K562 (cell line): ENCODE measurements at regions not wholly inside any gene's neighbourhood (a gene's known extent, or its start where the extent isn't known, plus 50 kb on each side); places are given as distances from the start of the nearest gene placed in this dataset.

Source experiments
- ATAC-seq: fragments of 200-7000 bp; cut with Tn5 transposase; 3 replicates; pipeline ENCODE4 v1.9.1; 2020; ENCODE audit warnings: moderate library complexity
- BruUV-seq: library from RNA; stranded (reverse); fragments of 400-500 nt; replicated peaks from 2 replicates; lab custom pipeline; 2021; lab: Mats Ljungman, UMichigan
- CTCF ChIA-PET: fragments of 300-600 bp; formaldehyde crosslinking; extraction: SDS; loops from one replicate; lab custom pipeline; 2021; ENCODE audit warnings: low intra/inter-chr PET ratio; lab: Yijun Ruan, JAX
- POLR2A ChIA-PET: fragments of 300-600, 350-650 bp; sonication (Branson Sonifier 250); formaldehyde crosslinking; extraction: SDS; loops from one replicate; lab custom pipeline; 2021; ENCODE audit warnings: antibody characterized with exemption, inconsistent platforms; lab: Yijun Ruan, JAX
- DNase-seq, 4 experiments: peaks; one replicate each; pipeline versions ENCODE4 v3.0.0 to v3.0.0-alpha.2; 2011 to 2018; ENCODE audit warnings: low spot score in 3 of 4, mixed read lengths in 3 of 4; ENCODE audit errors: extremely low read depth in 1 of 4
- FAIRE-seq: peaks from 2 replicates; lab custom pipeline; 2011; peaks lifted over from hg19 to GRCh38; lab: Jason Lieb, UNC
- H2AFZ ChIP-seq: 2 replicates; pipeline ENCODE4 v1.6.0; 2011; ENCODE audit warnings: low read depth, low read length, control low read depth, inconsistent platforms
- H3K27ac ChIP-seq: fragments of 200-600 bp; 3 replicates; pipeline ENCODE4 v1.8.0; 2011; ENCODE audit warnings: low read depth, mild to moderate bottlenecking, control low read depth, inconsistent platforms, low read length, moderate library complexity, mixed read lengths; ENCODE audit errors: extremely low read depth
- H3K27me3 ChIP-seq, 2 experiments: fragments of 300-600 bp in 1 of 2; 2 replicates in 1 of 2; 3 replicates in 1 of 2; pipeline versions ENCODE4 v1.6.0 to v1.8.0; 2011; ENCODE audit warnings: inconsistent platforms in 2 of 2, low read length in 2 of 2, mild to moderate bottlenecking in 1 of 2, mixed read lengths in 1 of 2, moderate library complexity in 1 of 2; ENCODE audit not compliant: control insufficient read depth in 2 of 2, insufficient read depth in 2 of 2
- H3K36me3 ChIP-seq: fragments of 300-600 bp; 3 replicates; pipeline ENCODE4 v1.8.0; 2011; ENCODE audit warnings: mild to moderate bottlenecking, low read length, inconsistent platforms; ENCODE audit not compliant: control insufficient read depth, insufficient read depth
- H3K4me1 ChIP-seq, 2 experiments: fragments of 200-600 bp in 1 of 2; replicated peaks in 1 of 2; 2 replicates in 1 of 2; 3 replicates in 1 of 2; pipeline versions ENCODE4 v1.5.1 to v1.8.0; 2011; ENCODE audit warnings: inconsistent platforms in 2 of 2, low read length in 2 of 2, mild to moderate bottlenecking in 1 of 2, mixed read lengths in 1 of 2, moderate library complexity in 1 of 2; ENCODE audit not compliant: control insufficient read depth in 2 of 2, insufficient read depth in 2 of 2
- H3K4me2 ChIP-seq: 2 replicates; pipeline ENCODE4 v1.6.1; 2011; ENCODE audit warnings: low read length, control low read depth, inconsistent platforms, mixed read lengths; ENCODE audit not compliant: insufficient read depth
- H3K4me3 ChIP-seq: fragments of 200-600 bp; sonication (generic), shearing (Covaris generic); 2 replicates; pipeline ENCODE4 v1.5.1; 2016; ENCODE audit warnings: control low read depth, inconsistent platforms
- H3K79me2 ChIP-seq: fragments of 200-600 bp; 3 replicates; pipeline ENCODE4 v1.8.0; 2011; ENCODE audit warnings: low read length, inconsistent platforms; ENCODE audit not compliant: control insufficient read depth, insufficient read depth
- H3K9ac ChIP-seq, 2 experiments: 2 replicates each; pipeline versions ENCODE4 v1.6.0 to v1.6.1; 2011; ENCODE audit warnings: low read depth in 2 of 2, low read length in 2 of 2, control low read depth in 1 of 2, inconsistent platforms in 1 of 2, mild to moderate bottlenecking in 1 of 2, mixed read lengths in 1 of 2; ENCODE audit not compliant: insufficient read depth in 1 of 2
- H3K9me1 ChIP-seq: one replicate; pipeline ENCODE4 v1.6.0; 2011; ENCODE audit warnings: inconsistent platforms, mild to moderate bottlenecking, low read length, moderate library complexity; ENCODE audit not compliant: control insufficient read depth, insufficient read depth
- H3K9me3 ChIP-seq: replicated peaks from 2 replicates; pipeline ENCODE4 v1.5.1; 2011; ENCODE audit warnings: low read depth, low read length, inconsistent platforms; ENCODE audit not compliant: control insufficient read depth, insufficient read depth
- H4K20me1 ChIP-seq: replicated peaks from 2 replicates; pipeline ENCODE4 v1.6.1; 2011; ENCODE audit warnings: low read length, inconsistent platforms, mixed read lengths; ENCODE audit not compliant: control insufficient read depth, insufficient read depth
- BRCA1 ChIP-seq, 2 experiments: fragments of 450-650 bp in 1 of 2; sonication (generic) in 1 of 2; formaldehyde crosslinking in 1 of 2; IDR thresholded peaks; 2 replicates each; pipeline versions ENCODE4 v1.5.0 to v1.6.1; 2017 to 2020; ENCODE audit warnings: mild to moderate bottlenecking in 1 of 2, missing genetic modification reagents in 1 of 2
- GTF2F1 ChIP-seq: IDR thresholded peaks from 2 replicates; pipeline ENCODE4 v1.6.1; 2011; ENCODE audit warnings: low read depth, low read length, improper control_type of control experiment
- LARP7 ChIP-seq: fragments of 450-650 bp; IDR thresholded peaks from 2 replicates; pipeline ENCODE4 v1.6.1; 2016
- STAG1 ChIP-seq: sonication (generic); formaldehyde crosslinking; IDR thresholded peaks from 2 replicates; pipeline ENCODE4 v1.5.0; 2020; ENCODE audit warnings: missing genetic modification reagents, borderline replicate concordance
- TEAD2 ChIP-seq: fragments of 450-650 bp; IDR thresholded peaks from 2 replicates; pipeline ENCODE4 v1.6.1; 2016; ENCODE audit warnings: missing genetic modification characterization, control low read depth, missing compliant biosample characterization
- ZNF143 ChIP-seq: sonication (generic); formaldehyde crosslinking; IDR thresholded peaks from 2 replicates; pipeline ENCODE4 v1.9.0; 2022; ENCODE audit warnings: mild to moderate bottlenecking, missing genetic modification reagents
- WGBS: fragments of 100-300 bp; shearing (Covaris generic); methylation state at CpG from one replicate; pipeline ENCODE4 v1.1.6; 2016; ENCODE audit warnings: low coverage, mixed read lengths; ENCODE audit not compliant: insufficient coverage; ENCODE audit errors: missing lambda C conversion rate; 5-methylcytosine and 5-hydroxymethylcytosine counted together
- in situ Hi-C: fragments of 300-500 bp; cut with MboI; formaldehyde crosslinking; loops from 4 replicates; pipeline ENCODE4 v1.15.0; 2018; ENCODE audit warnings: inconsistent platforms, mixed read lengths
- intact Hi-C: fragments of 100-400 bp; cut with micrococcal nuclease; formaldehyde crosslinking; loops from 2 replicates; pipeline ENCODE4 v1.14.2; 2022
- TF ChIP-seq, protein P1 (sequence below): sonication (generic); formaldehyde crosslinking; IDR thresholded peaks from 2 replicates; pipeline ENCODE4 v1.8.1; 2022; ENCODE audit warnings: missing genetic modification reagents

DNA sequence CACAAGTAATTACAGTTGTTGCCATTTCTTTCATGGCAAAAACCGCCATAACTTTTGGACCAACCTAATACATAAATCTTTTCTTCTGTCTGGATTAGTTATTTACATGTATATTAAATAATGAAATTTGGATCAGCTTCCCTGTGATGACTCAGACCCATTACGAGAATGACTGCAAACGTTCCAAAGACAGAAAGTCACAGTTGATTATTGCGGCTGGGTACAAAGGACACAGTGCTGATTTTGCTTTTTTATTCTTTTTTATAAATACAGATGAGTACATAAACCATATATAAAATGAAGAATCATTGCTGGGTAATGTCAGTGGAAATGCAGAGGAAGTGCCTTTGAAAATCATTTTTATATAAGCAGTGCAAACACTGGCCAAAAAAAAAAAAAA lies 126.2 kb downstream of the TWIST2 start:
- H3K4me1 ChIP-seq, result no peaks in the 10 kb centered on the region
- no peaks in the 10 kb centered on the region for H3K9me3 ChIP-seq
- H3K36me3 ChIP-seq, result no peaks in the 10 kb centered on the region
- no peaks in the 10 kb centered on the region for H3K9me1 ChIP-seq
- WGBS, result 3% methylated on average over 4 of the region's 4 CpGs
- no peak overlapping the region for H3K4me3 ChIP-seq
- FAIRE-seq, result no peak
- peaks cover 0 to 8% of the 10 kb centered on the region in 2 experiments; a peak in 2 of 5 replicates for H3K27me3 ChIP-seq
- H3K4me2 ChIP-seq, result no peak overlapping the region
- in situ Hi-C loops, result no loop called here
- H2AFZ ChIP-seq, result no peak overlapping the region
- no peak overlapping the region for H3K27ac ChIP-seq
- ChIA-PET POLR2A (no interaction called here), CTCF (no interaction called here)
- H3K9ac ChIP-seq, result no peak overlapping the region
- no TSS peak for BruUV-seq
- no peak for ATAC-seq
- no peak for DNase-seq
- no peaks in the 10 kb centered on the region for H3K79me2 ChIP-seq
- TF ChIP-seq GTF2F1 (no peak), STAG1 (CRISPR knock-in tag) (no peak), BRCA1 (IDR thresholded peaks at IDR 0.05) (no peak), BRCA1 (CRISPR knock-in tag; IDR thresholded peaks at IDR 0.05) (no peak), TEAD2 (tag) (no peak)
- intact Hi-C loops, result no loop called here
- no peaks in the 10 kb centered on the region for H4K20me1 ChIP-seq

- in situ Hi-C loops (no loop called here), intact Hi-C loops (no loop called here)
- BruUV-seq, result no TSS peak
- ATAC-seq, result no peak
- no peak overlapping the region for H3K9ac ChIP-seq
- no peaks in the 10 kb centered on the region for H3K36me3 ChIP-seq
- no peak overlapping the region for H3K4me3 ChIP-seq
- no peaks in the 10 kb centered on the region for H4K20me1 ChIP-seq
- no peak for DNase-seq
- H3K9me1 ChIP-seq, result no peaks in the 10 kb centered on the region
- no peaks in the 10 kb centered on the region for H3K79me2 ChIP-seq
- no peak overlapping the region for H2AFZ ChIP-seq
- 0% methylated on average over 4 of the region's 6 CpGs for WGBS
- H3K4me1 ChIP-seq, result no peaks in the 10 kb centered on the region
- H3K27me3 ChIP-seq, result peaks cover 0 to 3% of the 10 kb centered on the region in 2 experiments; a peak in 2 of 5 replicates
- no peak overlapping the region for H3K27ac ChIP-seq
- no peak overlapping the region for H3K4me2 ChIP-seq
- H3K9me3 ChIP-seq, result no peaks in the 10 kb centered on the region
- FAIRE-seq, result no peak
- CTCF ChIA-PET, result no interaction called here
- POLR2A ChIA-PET, result no interaction called here
- TF ChIP-seq ZNF143 (CRISPR knock-in tag) (no peak), LARP7 (no peak)
- TF ChIP-seq, protein P1, sequence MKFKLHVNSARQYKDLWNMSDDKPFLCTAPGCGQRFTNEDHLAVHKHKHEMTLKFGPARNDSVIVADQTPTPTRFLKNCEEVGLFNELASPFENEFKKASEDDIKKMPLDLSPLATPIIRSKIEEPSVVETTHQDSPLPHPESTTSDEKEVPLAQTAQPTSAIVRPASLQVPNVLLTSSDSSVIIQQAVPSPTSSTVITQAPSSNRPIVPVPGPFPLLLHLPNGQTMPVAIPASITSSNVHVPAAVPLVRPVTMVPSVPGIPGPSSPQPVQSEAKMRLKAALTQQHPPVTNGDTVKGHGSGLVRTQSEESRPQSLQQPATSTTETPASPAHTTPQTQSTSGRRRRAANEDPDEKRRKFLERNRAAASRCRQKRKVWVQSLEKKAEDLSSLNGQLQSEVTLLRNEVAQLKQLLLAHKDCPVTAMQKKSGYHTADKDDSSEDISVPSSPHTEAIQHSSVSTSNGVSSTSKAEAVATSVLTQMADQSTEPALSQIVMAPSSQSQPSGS (CRISPR knock-in tag), result no peak
These were observed 126.7 kb downstream of the TWIST2 start for GRCh38 chr2:238974501-238975166.
